CD4-positive, alpha-beta T cell (primary cell): ENCODE measurements at regions not wholly inside any gene's neighbourhood (a gene's known extent, or its start where the extent isn't known, plus 50 kb on each side); places are given as distances from the start of the nearest gene placed in this dataset.

Experiments
- ATAC-seq: fragments of 200-7000 bp; cut with Tn5 transposase; one replicate; pipeline ENCODE4 v1.10.0; 2022; ENCODE audit warnings: mild to moderate bottlenecking; ENCODE audit not compliant: poor library complexity
- CTCF ChIA-PET: fragments of 350-600 bp; sonication (Branson Sonifier 250); formaldehyde crosslinking; loops from one replicate; lab custom pipeline; 2021; ENCODE audit warnings: antibody characterized with exemption, inconsistent platforms; lab: Charles Lee
- POLR2A ChIA-PET: fragments of 350-600 bp; sonication (Branson Sonifier 250); formaldehyde crosslinking; loops from one replicate; lab custom pipeline; 2021; ENCODE audit warnings: antibody characterized with exemption, inconsistent platforms; lab: Charles Lee
- DNase-seq, 14 experiments: peaks; one replicate each; pipeline ENCODE4 v3.0.0-alpha.2; 2013 to 2020; ENCODE audit warnings: mixed read lengths in 2 of 14
- H3K27ac ChIP-seq, 2 donors: one replicate each; pipeline versions ENCODE4 v1.5.1 to v1.7.0; 2013; ENCODE audit warnings: low read length in 2 of 2, low read depth in 1 of 2, mild to moderate bottlenecking in 1 of 2
- H3K27me3 ChIP-seq, 2 experiments: 1 replicate in 1 of 2; 2 replicates in 1 of 2; pipeline versions ENCODE4 v1.6.1 to v1.7.0; 2013; ENCODE audit warnings: low read length in 2 of 2, control low read depth in 1 of 2, mild to moderate bottlenecking in 1 of 2, moderate library complexity in 1 of 2; ENCODE audit not compliant: insufficient read depth in 2 of 2, control insufficient read depth in 1 of 2
- H3K36me3 ChIP-seq: one replicate; pipeline ENCODE4 v1.6.1; 2013; ENCODE audit warnings: low read length, control low read depth; ENCODE audit not compliant: insufficient read depth
- H3K4me1 ChIP-seq: one replicate; pipeline ENCODE4 v1.6.1; 2013; ENCODE audit warnings: low read length, control low read depth; ENCODE audit not compliant: insufficient read depth
- H3K4me3 ChIP-seq: one replicate; pipeline ENCODE4 v1.5.1; 2013; ENCODE audit warnings: mild to moderate bottlenecking, low read length, moderate library complexity
- H3K9me3 ChIP-seq, 2 experiments: 1 replicate in 1 of 2; 2 replicates in 1 of 2; pipeline versions ENCODE4 v1.6.1 to v1.7.0; 2013; ENCODE audit warnings: low read length in 2 of 2, mild to moderate bottlenecking in 2 of 2, control low read depth in 1 of 2, moderate library complexity in 1 of 2; ENCODE audit not compliant: control insufficient read depth in 1 of 2, insufficient read depth in 1 of 2
- H3K27ac Mint-ChIP-seq: one replicate; pipeline ENCODE4 v1.8.0; 2020; ENCODE audit warnings: mixed read lengths
- H3K27me3 Mint-ChIP-seq: one replicate; pipeline ENCODE4 v1.8.0; 2021; ENCODE audit warnings: mixed read lengths
- H3K36me3 Mint-ChIP-seq: one replicate; pipeline ENCODE4 v1.8.0; 2021; ENCODE audit warnings: low read depth, mixed read lengths
- H3K4me1 Mint-ChIP-seq: one replicate; pipeline ENCODE4 v1.8.0; 2021; ENCODE audit warnings: low read depth, mixed read lengths
- H3K4me3 Mint-ChIP-seq: one replicate; pipeline ENCODE4 v1.8.0; 2020; ENCODE audit warnings: mild to moderate bottlenecking, mixed read lengths
- H3K9me3 Mint-ChIP-seq: one replicate; pipeline ENCODE4 v1.8.0; 2020; ENCODE audit warnings: mixed read lengths
- CTCF ChIP-seq: fragments of 200-600 bp; IDR thresholded peaks from one replicate; pipeline ENCODE4 v1.8.0; 2022; ENCODE audit warnings: antibody characterized with exemption, mild to moderate bottlenecking
- intact Hi-C, 2 experiments: fragments of 100-400 bp; cut with DNase I in 1 of 2; cut with micrococcal nuclease in 1 of 2; formaldehyde crosslinking; loops; one replicate each; pipeline versions ENCODE4 v1.15.1 to v1.9.0; 2023 to 2025; cut with DNase I, micrococcal nuclease

- intact Hi-C loops = no loop called here
Observed at GRCh38 chr10:18980089-18980629, 68.4 kb upstream of the MALRD1 start.

DNA sequence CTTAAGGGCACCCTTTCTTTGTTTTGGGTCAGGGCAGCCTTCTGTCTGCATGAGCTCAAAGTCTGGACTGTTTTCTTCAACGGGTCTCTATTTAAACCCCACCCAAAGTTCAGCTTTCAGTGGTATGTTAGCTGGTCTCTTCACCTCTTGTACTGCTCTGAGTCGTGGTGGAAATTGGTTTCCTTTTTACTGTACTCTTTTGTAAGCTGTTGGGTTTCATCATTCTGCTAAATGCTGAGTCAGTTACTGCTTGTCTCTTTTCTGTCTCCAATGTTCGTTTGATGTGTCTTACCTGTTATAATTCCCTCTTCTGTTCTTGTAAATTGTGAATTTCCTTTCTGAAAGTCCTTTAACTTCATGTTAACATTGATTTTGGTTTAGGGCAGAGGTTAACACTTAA lies 64.1 kb upstream of the MALRD1 start:
- Mint-ChIP-seq H3K36me3 (no peaks in the 10 kb centered on the region), H3K27ac (no peak overlapping the region), H3K27me3 (no peaks in the 10 kb centered on the region), H3K4me1 (no peaks in the 10 kb centered on the region), H3K4me3 (no peak overlapping the region), H3K9me3 (peaks cover 10% of the 10 kb centered on the region)
- H3K4me1 ChIP-seq = no peaks in the 10 kb centered on the region
- ChIA-PET POLR2A (no interaction called here), CTCF (no interaction called here)
- DNase-seq (no peak), ATAC-seq (no peak)
- peaks cover 0 to 9% of the 10 kb centered on the region in 2 experiments for H3K9me3 ChIP-seq
- TF ChIP-seq CTCF = no peak
- no peaks in the 10 kb centered on the region for H3K36me3 ChIP-seq
- intact Hi-C loops = no loop called here
- H3K27ac ChIP-seq = no peak overlapping the region
- H3K4me3 ChIP-seq = no peak overlapping the region
- no peaks in the 10 kb centered on the region for H3K27me3 ChIP-seq

More at GRCh38 chr10:18980089-18980629, 68.4 kb upstream of the MALRD1 start:
- Mint-ChIP-seq H3K9me3 (peaks cover 7% of the 10 kb centered on the region), H3K27me3 (no peaks in the 10 kb centered on the region), H3K27ac (no peak overlapping the region), H3K4me1 (no peaks in the 10 kb centered on the region), H3K36me3 (no peaks in the 10 kb centered on the region), H3K4me3 (no peak overlapping the region)
- H3K36me3 ChIP-seq = no peaks in the 10 kb centered on the region
- CTCF ChIA-PET = no interaction called here
- no peak overlapping the region for H3K4me3 ChIP-seq
- no peaks in the 10 kb centered on the region for H3K4me1 ChIP-seq
- H3K9me3 ChIP-seq = no peaks in the 10 kb centered on the region
- DNase-seq (no peak), ATAC-seq (no peak)
- POLR2A ChIA-PET = no interaction called here
- no peak overlapping the region for H3K27ac ChIP-seq
- H3K27me3 ChIP-seq = no peaks in the 10 kb centered on the region
- TF ChIP-seq CTCF = no peak

DNA sequence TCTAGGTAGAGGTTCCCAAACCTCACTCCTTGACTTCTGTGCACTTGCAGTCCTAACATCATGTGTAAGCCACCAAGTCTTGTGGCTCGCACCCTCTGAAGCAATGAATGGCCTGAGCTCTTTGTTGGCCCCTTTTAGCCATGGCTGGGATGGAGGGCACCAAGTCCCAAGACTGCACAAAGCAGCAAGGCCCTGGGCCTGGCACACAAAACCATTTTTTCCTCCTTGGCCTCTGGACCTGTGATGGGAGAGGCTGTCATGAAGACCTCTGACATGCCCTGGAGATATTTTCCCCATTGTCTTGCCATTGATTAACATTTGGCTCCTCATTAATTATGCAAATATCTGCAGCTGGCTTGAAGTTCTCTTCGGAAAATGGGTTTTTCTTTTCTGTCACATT lies 60.3 kb upstream of the MALRD1 start:
- Histone ChIP-seq H3K27me3 (no peaks in the 10 kb centered on the region), H3K4me3 (no peak overlapping the region), H3K27ac (no peak overlapping the region), H3K9me3 (peaks cover 0 to 11% of the 10 kb centered on the region in 2 experiments), H3K36me3 (no peaks in the 10 kb centered on the region), H3K4me1 (no peaks in the 10 kb centered on the region)
- ChIA-PET POLR2A (no interaction called here), CTCF (no interaction called here)
- Mint-ChIP-seq H3K36me3 (no peaks in the 10 kb centered on the region), H3K27me3 (no peaks in the 10 kb centered on the region), H3K4me3 (no peak overlapping the region), H3K27ac (no peak overlapping the region), H3K4me1 (no peaks in the 10 kb centered on the region), H3K9me3 (peaks cover 13% of the 10 kb centered on the region)
- no peak for TF ChIP-seq CTCF
- intact Hi-C loops = no loop called here
- no peak for DNase-seq
- ATAC-seq = no peak
